ENCODE measurements at regions not wholly inside any gene's neighbourhood (a gene's known extent, or its start where the extent isn't known, plus 50 kb on each side); places are given as distances from the start of the nearest gene placed in this dataset.

- CTCF ChIA-PET, result no interaction called here
- no peak overlapping the region for H3K14ac ChIP-seq (replicated peaks; ENCODE audit: low read depth, low read length)
- POLR2A ChIA-PET (ENCODE audit: unreplicated experiment), result no interaction called here
- no peak overlapping the region for H2AK9ac ChIP-seq (replicated peaks; ENCODE audit: low read depth, low read length, poor library complexity)
- H3K4me2 ChIP-seq (ENCODE audit: low read depth, low read length), result no peak overlapping the region
- no peak overlapping the region for H3K4ac ChIP-seq (ENCODE audit: low read depth, low read length)
- H2AFZ ChIP-seq (replicated peaks; ENCODE audit: low read length, poor library complexity), result no peak overlapping the region
- H3K9ac ChIP-seq (ENCODE audit: low read depth, low read length), result no peak overlapping the region
- H3K27me3 ChIP-seq (ENCODE audit: control insufficient read depth, insufficient read depth, low read length), result no peaks in the 10 kb centered on the region
- H3K9me3 ChIP-seq (ENCODE audit: control insufficient read depth, insufficient read depth, low read length), result no peaks in the 10 kb centered on the region
- no TSS peak for BruUV-seq (replicated peaks)
- no peak overlapping the region for H4K5ac ChIP-seq (ENCODE audit: low read depth, low read length)
- no peak for ATAC-seq (ENCODE audit: low read depth)
- no peaks in the 10 kb centered on the region for H3K79me1 ChIP-seq (ENCODE audit: low read depth in 1 of 2, low read length in 2 of 2)
- no peaks in the 10 kb centered on the region for H3K4me1 ChIP-seq (ENCODE audit: control insufficient read depth, insufficient read depth, low read length)
- H3K36me3 ChIP-seq (ENCODE audit: control insufficient read depth, insufficient read depth, low read length), result no peaks in the 10 kb centered on the region
- H4K8ac ChIP-seq (ENCODE audit: low read depth in 2 of 2, low read length in 2 of 2), result no peak overlapping the region
- DNase-seq, result no peak
- no peaks in the 10 kb centered on the region for H3K9me1 ChIP-seq (ENCODE audit: insufficient read depth, low read length)
- TF ChIP-seq ELK1 (IDR thresholded peaks at IDR 0.05; ENCODE audit: borderline replicate concordance, low read depth, low read length), result no peak
- no peak for TF ChIP-seq BHLHE40 (IDR thresholded peaks at IDR 0.05; ENCODE audit: low read depth, low read length)
- TF ChIP-seq CEBPB (IDR thresholded peaks at IDR 0.05; ENCODE audit: low read depth, low read length), result no peak
- no peak for TF ChIP-seq POLR2A (IDR thresholded peaks at IDR 0.05; ENCODE audit: low read depth, low read length)
- TF ChIP-seq RAD21 (IDR thresholded peaks at IDR 0.05; ENCODE audit: low read length), result no peak
- no peak for TF ChIP-seq CHD1 (IDR thresholded peaks at IDR 0.05; ENCODE audit: low read depth, low read length)
- no peak for TF ChIP-seq SMC3 (IDR thresholded peaks at IDR 0.05; ENCODE audit: low read depth, low read length)
- TF ChIP-seq RCOR1 (IDR thresholded peaks at IDR 0.05; ENCODE audit: insufficient replicate concordance, low read length), result no peak
- no peak for TF ChIP-seq MXI1 (IDR thresholded peaks at IDR 0.05; ENCODE audit: borderline replicate concordance, low read depth, low read length)
- TF ChIP-seq USF2 (IDR thresholded peaks at IDR 0.05; ENCODE audit: low read depth, low read length), result no peak
- no peak for TF ChIP-seq RFX5 (IDR thresholded peaks at IDR 0.05; ENCODE audit: low read depth, low read length)
- no peak for TF ChIP-seq CTCF (conservative IDR thresholded peaks at IDR 0.05; ENCODE audit: low read depth, low read length)
- no peak for TF ChIP-seq FOS (IDR thresholded peaks at IDR 0.05; ENCODE audit: low read depth, low read length)
- no peak for TF ChIP-seq MAZ (IDR thresholded peaks at IDR 0.05; ENCODE audit: borderline replicate concordance, low read depth, low read length)
- no peak for TF ChIP-seq NFE2L2 (IDR thresholded peaks at IDR 0.05; ENCODE audit: low read depth, low read length)
- TF ChIP-seq MAFK (IDR thresholded peaks at IDR 0.05; ENCODE audit: low read depth, low read length), result no peak
- H3K18ac ChIP-seq (ENCODE audit: low read depth, low read length), result no peak overlapping the region
- no peak overlapping the region for H3K4me3 ChIP-seq (ENCODE audit: insufficient read depth, low read depth, low read length)
- in situ Hi-C loops (cut with MboI; ENCODE audit: low sequenced_read_pairs), result no loop called here
- no peak overlapping the region for H2BK15ac ChIP-seq (ENCODE audit: low read depth, low read length)
- no peak overlapping the region for H2BK20ac ChIP-seq (ENCODE audit: low read depth, low read length)
- dilution Hi-C loops (cut with HindIII; ENCODE audit: low sequenced_read_pairs, unreplicated experiment), result no loop called here
- intact Hi-C loops (cut with micrococcal nuclease), result no loop called here
- H3K23ac ChIP-seq (ENCODE audit: low read depth, low read length), result no peak overlapping the region
- no peaks in the 10 kb centered on the region for H4K20me1 ChIP-seq (ENCODE audit: insufficient read depth, low read length)
- no peak overlapping the region for H3K56ac ChIP-seq (ENCODE audit: extremely low read depth, insufficient read depth, low read length)
- H2AK5ac ChIP-seq (ENCODE audit: low read depth, low read length), result no peak overlapping the region
- H2BK120ac ChIP-seq (ENCODE audit: low read depth, low read length), result no peak overlapping the region
- H4K91ac ChIP-seq (ENCODE audit: insufficient read depth, low read depth, low read length), result no peak overlapping the region
- H3K27ac ChIP-seq (ENCODE audit: insufficient read depth, low read length), result no peak overlapping the region
- 82% methylated on average over 9 of the region's 33 CpGs; no CpG with 5 or more reads in 1 of the 2 experiments for WGBS, 2 experiments (ENCODE audit: extremely low coverage in 2 of 2, insufficient read length in 1 of 2)
- no peak overlapping the region for H2BK5ac ChIP-seq (ENCODE audit: low read depth, low read length, poor library complexity, severe bottlenecking)
These were observed 85.5 kb downstream of the PRR15 start for GRCh38 chr7:29649028-29649716.
